Keratinocyte (primary cell): ENCODE measurements at regions not wholly inside any gene's neighbourhood (a gene's known extent, or its start where the extent isn't known, plus 50 kb on each side); places are given as distances from the start of the nearest gene placed in this dataset.

Experiments
- DNase-seq: peaks from one replicate; pipeline ENCODE4 v3.0.0-alpha.2; 2011; ENCODE audit warnings: low read depth, missing footprints, low spot score
- FAIRE-seq: peaks from 2 replicates; lab custom pipeline; 2011; peaks lifted over from hg19 to GRCh38; lab: Jason Lieb, UNC
- H2AFZ ChIP-seq: 2 replicates; pipeline ENCODE4 v1.6.0; 2012; ENCODE audit warnings: low read length, control low read depth, inconsistent platforms; ENCODE audit not compliant: control insufficient read depth
- H3K27ac ChIP-seq: 2 replicates; pipeline ENCODE4 v1.5.1; 2011; ENCODE audit warnings: low read length; ENCODE audit not compliant: control insufficient read depth, insufficient read depth
- H3K27me3 ChIP-seq: 3 replicates; pipeline ENCODE4 v1.6.0; 2011; ENCODE audit warnings: low read length; ENCODE audit not compliant: control insufficient read depth, insufficient read depth; ENCODE audit errors: extremely low read depth
- H3K36me3 ChIP-seq, 2 experiments: 2 replicates in 1 of 2; 3 replicates in 1 of 2; pipeline ENCODE4 v1.5.1; 2011; ENCODE audit warnings: low read length in 2 of 2, mild to moderate bottlenecking in 1 of 2; ENCODE audit not compliant: control insufficient read depth in 2 of 2, insufficient read depth in 2 of 2; ENCODE audit errors: extremely low read depth in 1 of 2
- H3K4me1 ChIP-seq: 3 replicates; pipeline ENCODE4 v1.5.1; 2011; ENCODE audit warnings: low read length; ENCODE audit not compliant: control insufficient read depth, insufficient read depth; ENCODE audit errors: extremely low read depth
- H3K4me2 ChIP-seq: 3 replicates; pipeline ENCODE4 v1.6.0; 2011; ENCODE audit warnings: low read depth, low read length; ENCODE audit not compliant: control insufficient read depth, insufficient read depth; ENCODE audit errors: extremely low read depth
- H3K4me3 ChIP-seq, 3 experiments: fragments of 200-600 bp in 1 of 3; sonication (generic) in 1 of 3; 2 replicates in 2 of 3; 3 replicates in 1 of 3; pipeline ENCODE4 v1.5.1; 2011 to 2016; ENCODE audit warnings: low read length in 3 of 3, mild to moderate bottlenecking in 3 of 3, control low read depth in 2 of 3, inconsistent platforms in 1 of 3, low read depth in 1 of 3, mixed read lengths in 1 of 3, mixed run types in 1 of 3, moderate library complexity in 1 of 3; ENCODE audit not compliant: control insufficient read depth in 2 of 3, insufficient read depth in 2 of 3; ENCODE audit errors: extremely low read depth in 1 of 3
- H3K79me2 ChIP-seq: 2 replicates; pipeline ENCODE4 v1.6.0; 2012; ENCODE audit warnings: low read length; ENCODE audit not compliant: control insufficient read depth, insufficient read depth
- H3K9ac ChIP-seq: 3 replicates; pipeline ENCODE4 v1.6.0; 2011; ENCODE audit warnings: low read length; ENCODE audit not compliant: control insufficient read depth, insufficient read depth; ENCODE audit errors: extremely low read depth
- H3K9me1 ChIP-seq: 3 replicates; pipeline ENCODE4 v1.6.0; 2011; ENCODE audit warnings: low read length; ENCODE audit not compliant: control insufficient read depth, insufficient read depth; ENCODE audit errors: extremely low read depth
- H3K9me3 ChIP-seq: 2 replicates; pipeline ENCODE4 v1.5.1; 2012; ENCODE audit warnings: low read depth, low read length; ENCODE audit not compliant: control insufficient read depth
- H4K20me1 ChIP-seq: 3 replicates; pipeline ENCODE4 v1.6.0; 2011; ENCODE audit warnings: low read length; ENCODE audit not compliant: control insufficient read depth, insufficient read depth; ENCODE audit errors: extremely low read depth
- EZH2 ChIP-seq: IDR thresholded peaks from one replicate; pipeline ENCODE4 v1.6.1; 2012; ENCODE audit warnings: inconsistent platforms, mild to moderate bottlenecking, low read length, moderate library complexity
- dilution Hi-C: fragments of 300-500 bp; cut with MboI; formaldehyde crosslinking; loops from one replicate; pipeline ENCODE4 v1.7.0; 2020; ENCODE audit warnings: low sequenced_read_pairs; ENCODE audit not compliant: extremely low pct_ligation_motif_present
- TF ChIP-seq, protein P1 (sequence below), 3 experiments: IDR thresholded peaks in 1 of 3; conservative IDR thresholded peaks in 1 of 3; optimal IDR thresholded peaks in 1 of 3; 2 replicates in 2 of 3; 3 replicates in 1 of 3; pipeline versions ENCODE3 to v1.5.1; 2011; ENCODE audit warnings: low read length in 3 of 3, mild to moderate bottlenecking in 3 of 3, moderate library complexity in 2 of 3, control low read depth in 1 of 3, inconsistent platforms in 1 of 3; ENCODE audit not compliant: insufficient read depth in 2 of 3; ENCODE audit errors: extremely low read depth in 1 of 3

DNA sequence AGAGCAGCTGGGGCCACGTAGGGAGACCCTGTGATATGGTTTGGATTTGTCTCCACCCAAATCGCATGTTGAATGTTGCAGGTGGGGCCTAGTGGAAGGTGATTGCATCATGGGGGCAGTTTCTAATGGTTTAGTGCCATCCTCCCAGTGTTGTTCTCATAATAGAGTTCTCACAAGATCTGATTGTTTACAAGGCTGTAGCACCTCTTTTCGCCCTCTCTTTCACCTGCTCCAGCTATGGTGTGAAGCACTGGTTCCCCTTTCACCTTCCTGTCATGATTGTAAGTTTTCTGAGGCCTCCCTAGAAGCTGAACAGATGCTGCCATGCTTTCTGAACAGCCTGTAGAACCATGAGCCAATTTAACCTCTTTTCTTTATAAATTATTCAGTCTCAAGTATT lies 198.9 kb upstream of the CBLB start:
- no peak overlapping the region for H2AFZ ChIP-seq
- no peak overlapping the region for H3K4me3 ChIP-seq
- dilution Hi-C loops: no loop called here
- no peak overlapping the region for H3K4me2 ChIP-seq
- no peaks in the 10 kb centered on the region for H3K4me1 ChIP-seq
- FAIRE-seq (no peak), DNase-seq (no peak)
- H3K36me3 ChIP-seq: no peaks in the 10 kb centered on the region
- H3K27ac ChIP-seq: no peak overlapping the region
- no peak for TF ChIP-seq EZH2
- TF ChIP-seq, protein P1, sequence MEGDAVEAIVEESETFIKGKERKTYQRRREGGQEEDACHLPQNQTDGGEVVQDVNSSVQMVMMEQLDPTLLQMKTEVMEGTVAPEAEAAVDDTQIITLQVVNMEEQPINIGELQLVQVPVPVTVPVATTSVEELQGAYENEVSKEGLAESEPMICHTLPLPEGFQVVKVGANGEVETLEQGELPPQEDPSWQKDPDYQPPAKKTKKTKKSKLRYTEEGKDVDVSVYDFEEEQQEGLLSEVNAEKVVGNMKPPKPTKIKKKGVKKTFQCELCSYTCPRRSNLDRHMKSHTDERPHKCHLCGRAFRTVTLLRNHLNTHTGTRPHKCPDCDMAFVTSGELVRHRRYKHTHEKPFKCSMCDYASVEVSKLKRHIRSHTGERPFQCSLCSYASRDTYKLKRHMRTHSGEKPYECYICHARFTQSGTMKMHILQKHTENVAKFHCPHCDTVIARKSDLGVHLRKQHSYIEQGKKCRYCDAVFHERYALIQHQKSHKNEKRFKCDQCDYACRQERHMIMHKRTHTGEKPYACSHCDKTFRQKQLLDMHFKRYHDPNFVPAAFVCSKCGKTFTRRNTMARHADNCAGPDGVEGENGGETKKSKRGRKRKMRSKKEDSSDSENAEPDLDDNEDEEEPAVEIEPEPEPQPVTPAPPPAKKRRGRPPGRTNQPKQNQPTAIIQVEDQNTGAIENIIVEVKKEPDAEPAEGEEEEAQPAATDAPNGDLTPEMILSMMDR (optimal IDR thresholded peaks at IDR 0.05 in 1 of 3, IDR thresholded peaks at IDR 0.05 in 1 of 3, conservative IDR thresholded peaks at IDR 0.05 in 1 of 3; ENCODE audit: extremely low read depth in 1 of 3, insufficient read depth in 2 of 3, low read length in 3 of 3): no peak
- no peaks in the 10 kb centered on the region for H3K27me3 ChIP-seq
- H3K79me2 ChIP-seq: no peaks in the 10 kb centered on the region
- H3K9me3 ChIP-seq: no peaks in the 10 kb centered on the region
- H3K9me1 ChIP-seq: no peaks in the 10 kb centered on the region
- no peaks in the 10 kb centered on the region for H4K20me1 ChIP-seq
- no peak overlapping the region for H3K9ac ChIP-seq

DNA sequence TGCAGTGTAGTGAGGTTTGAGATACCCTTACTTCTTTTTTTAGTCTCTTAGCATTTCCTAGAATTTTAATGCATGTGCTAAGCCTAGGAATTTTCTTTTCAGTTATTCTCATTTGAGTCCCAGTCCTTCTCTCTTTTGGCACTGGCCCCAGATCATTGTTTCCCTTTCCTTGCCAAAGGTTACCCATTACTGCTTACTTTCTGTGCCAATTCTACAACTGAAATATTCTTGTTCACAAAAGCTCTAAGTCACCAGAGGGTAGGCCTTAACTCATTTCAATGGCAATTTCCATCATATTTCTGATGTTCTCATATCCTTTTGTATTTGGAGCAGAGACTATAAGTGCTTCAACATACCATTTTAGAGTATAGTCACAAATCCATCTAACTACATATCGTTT lies 199.6 kb upstream of the CBLB start:
- Histone ChIP-seq H3K9me3 (no peaks in the 10 kb centered on the region), H3K9ac (no peak overlapping the region), H3K79me2 (no peaks in the 10 kb centered on the region), H3K27me3 (no peaks in the 10 kb centered on the region), H3K4me3 (no peak overlapping the region), H4K20me1 (no peaks in the 10 kb centered on the region), H3K27ac (no peak overlapping the region), H3K4me2 (no peak overlapping the region), H3K36me3 (no peaks in the 10 kb centered on the region), H2AFZ (no peak overlapping the region), H3K4me1 (no peaks in the 10 kb centered on the region), H3K9me1 (no peaks in the 10 kb centered on the region)
- FAIRE-seq: no peak
- TF ChIP-seq, protein P1 (optimal IDR thresholded peaks at IDR 0.05 in 1 of 3, IDR thresholded peaks at IDR 0.05 in 1 of 3, conservative IDR thresholded peaks at IDR 0.05 in 1 of 3; ENCODE audit: extremely low read depth in 1 of 3, insufficient read depth in 2 of 3, low read length in 3 of 3): no peak
- TF ChIP-seq EZH2: no peak
- dilution Hi-C loops: no loop called here
- no peak for DNase-seq
